HL-60 (cell line): ENCODE measurements at regions not wholly inside any gene's neighbourhood (a gene's known extent, or its start where the extent isn't known, plus 50 kb on each side); places are given as distances from the start of the nearest gene placed in this dataset.

Source experiments
- DNase-seq, 2 experiments: peaks; one replicate each; pipeline ENCODE4 v3.0.0-alpha.2; 2010 to 2020; ENCODE audit warnings: low read depth in 1 of 2, low spot score in 1 of 2
- H3K27ac ChIP-seq: fragments of 250-450 bp; sonication (Bioruptor Pico); replicated peaks from 2 replicates; pipeline ENCODE4 v1.5.1; 2020; ENCODE audit warnings: mild to moderate bottlenecking, moderate library complexity
- H3K27me3 ChIP-seq: fragments of 250-450 bp; sonication (Bioruptor Pico); 2 replicates; pipeline ENCODE4 v1.5.1; 2021; ENCODE audit warnings: mild to moderate bottlenecking, moderate library complexity; ENCODE audit not compliant: insufficient read depth, poor library complexity, severe bottlenecking
- H3K4me3 ChIP-seq: replicated peaks from 2 replicates; pipeline ENCODE4 v1.5.1; 2011; ENCODE audit warnings: mild to moderate bottlenecking, control low read depth, low read length; ENCODE audit not compliant: insufficient read depth
- CTCF ChIP-seq: IDR thresholded peaks from one replicate; pipeline ENCODE4 v1.5.1; 2011; ENCODE audit warnings: low read length, control low read depth, inconsistent platforms; ENCODE audit not compliant: insufficient read depth
- GABPA ChIP-seq: IDR thresholded peaks from 2 replicates; pipeline ENCODE4 v1.6.1; 2012; ENCODE audit warnings: low read depth
- POLR2AphosphoS5 ChIP-seq: IDR thresholded peaks from 2 replicates; pipeline ENCODE4 v1.6.1; 2012; ENCODE audit warnings: low read depth
- REST ChIP-seq: IDR thresholded peaks from 2 replicates; pipeline ENCODE4 v1.6.1; 2012; ENCODE audit warnings: low read depth; ENCODE audit not compliant: insufficient replicate concordance
- SPI1 ChIP-seq: IDR thresholded peaks from 2 replicates; pipeline ENCODE4 v1.6.1; 2012; ENCODE audit warnings: low read depth, mild to moderate bottlenecking, borderline replicate concordance

- Histone ChIP-seq H3K4me3 (no peak overlapping the region), H3K27ac (no peak overlapping the region), H3K27me3 (no peaks in the 10 kb centered on the region)
- TF ChIP-seq SPI1 (no peak), GABPA (no peak), POLR2AphosphoS5 (no peak), CTCF (no peak), REST (no peak)
- no peak for DNase-seq
Observed at GRCh38 chr9:108377881-108378280, 477.9 kb downstream of the ACTL7B start.

- H3K4me3 ChIP-seq = no peak overlapping the region
- TF ChIP-seq REST (no peak), CTCF (no peak), SPI1 (no peak)
- DNase-seq = no peak
- H3K27ac ChIP-seq = no peak overlapping the region
- H3K27me3 ChIP-seq = no peaks in the 10 kb centered on the region
Observed at GRCh38 chr9:108377382-108377781, 478.4 kb downstream of the ACTL7B start.

- no peak for DNase-seq
Observed at GRCh38 chr9:108376140-108376539, 479.6 kb downstream of the ACTL7B start.

More at GRCh38 chr9:108376140-108376539, 479.6 kb downstream of the ACTL7B start:
- Histone ChIP-seq H3K27me3 (no peaks in the 10 kb centered on the region), H3K4me3 (no peak overlapping the region), H3K27ac (no peak overlapping the region)
- TF ChIP-seq SPI1 = no peak
- no peak for TF ChIP-seq CTCF
- TF ChIP-seq GABPA = no peak
- no peak for TF ChIP-seq POLR2AphosphoS5
- no peak for TF ChIP-seq REST
